ENCODE measurements at regions not wholly inside any gene's neighbourhood (a gene's known extent, or its start where the extent isn't known, plus 50 kb on each side); places are given as distances from the start of the nearest gene placed in this dataset.
"Not testable (repeated sequence)": the region's sequence is repeated elsewhere in the genome, so short reads cannot be mapped to it uniquely, and the experiment has no call there.

DNA sequence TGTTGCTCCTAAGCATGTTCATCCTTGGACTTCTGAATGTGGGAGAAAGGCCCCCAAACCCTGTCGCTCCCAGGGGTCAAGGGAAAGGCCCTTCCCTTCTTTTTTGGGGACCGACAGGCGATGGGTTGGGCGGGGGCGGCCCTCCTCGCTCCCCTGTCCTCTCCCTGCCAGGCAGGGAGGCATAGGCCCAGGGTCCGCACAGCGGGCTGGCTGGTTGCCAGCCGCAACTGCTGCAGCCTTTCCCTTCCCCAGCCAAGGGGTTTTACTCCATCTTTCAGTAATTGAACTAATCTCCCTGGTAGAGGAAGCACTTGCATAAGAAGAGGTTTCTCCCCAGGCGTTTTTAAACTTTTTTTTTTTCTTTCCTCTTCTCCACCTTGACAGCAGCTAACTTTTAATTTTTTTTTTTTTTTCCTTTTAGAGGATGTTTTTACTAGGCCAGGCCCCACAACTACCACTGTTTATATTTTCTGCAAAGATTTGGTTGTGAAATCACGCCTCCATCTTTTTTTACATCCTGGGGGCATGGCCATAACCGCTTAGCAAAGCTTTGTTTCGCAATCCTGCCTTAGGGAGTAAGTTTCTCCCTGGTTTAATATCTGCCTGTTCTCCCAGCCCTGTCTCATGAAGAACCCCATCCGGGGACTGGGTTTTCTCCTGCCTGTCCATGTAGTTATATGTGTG is 216.9 kb upstream of the ZNF608 start:
- peak; percentile 50 for DNase-seq (ENCODE audit: low spot score)

GRCh38 chr5:124966741-124967140 is 220.3 kb upstream of the ZNF608 start:
- DNase-seq (ENCODE audit: low spot score) = not testable (repeated sequence)

DNA sequence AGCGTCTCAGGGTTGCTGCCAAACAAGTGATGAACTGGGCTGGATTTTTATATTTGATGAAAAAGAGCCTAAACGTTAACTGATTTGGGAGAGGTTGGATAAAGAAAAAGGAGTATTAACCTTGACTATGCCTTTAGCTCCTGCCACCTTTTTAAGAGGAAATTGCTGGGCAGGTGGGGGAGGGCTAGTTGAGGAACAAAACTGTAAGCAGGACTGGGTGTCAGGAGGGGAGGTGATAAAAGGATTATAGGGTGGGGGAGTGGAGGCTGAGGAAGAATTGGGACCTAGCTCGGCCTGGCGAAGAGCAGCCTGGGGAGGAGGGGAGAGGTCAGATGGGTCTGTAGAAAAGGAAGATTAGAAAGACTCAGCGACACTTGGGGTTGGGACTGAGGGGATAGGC is 223.9 kb upstream of the ZNF608 start:
- DNase-seq (ENCODE audit: low spot score) = not testable (repeated sequence)

DNA sequence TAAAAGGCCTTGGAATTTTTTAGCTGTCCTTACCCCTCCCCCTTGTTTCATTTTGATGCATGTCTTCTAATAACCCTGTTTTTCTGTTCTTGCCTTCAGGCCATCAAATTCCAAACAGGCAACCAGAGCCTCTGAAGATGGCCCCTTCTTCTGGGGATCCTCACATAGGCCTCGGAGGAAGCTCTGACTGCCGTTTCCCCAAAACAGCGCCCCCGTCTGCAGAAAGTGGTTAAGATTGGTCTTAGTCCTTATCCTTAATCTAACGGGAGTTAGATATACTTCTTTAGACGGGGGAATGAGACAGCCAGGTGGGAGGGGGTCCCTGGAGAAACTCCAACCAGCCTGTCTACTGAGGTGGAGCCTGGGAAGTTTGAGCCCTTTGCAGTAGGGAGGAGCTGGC is 226.3 kb upstream of the ZNF608 start:
- DNase-seq (ENCODE audit: low spot score) = no peak

GRCh38 chr5:124973661-124974060 is 227.2 kb upstream of the ZNF608 start:
- DNase-seq (ENCODE audit: low spot score) = no peak

GRCh38 chr5:124976086-124976485 is 229.6 kb upstream of the ZNF608 start:
- no peak for DNase-seq (ENCODE audit: low spot score)

DNA sequence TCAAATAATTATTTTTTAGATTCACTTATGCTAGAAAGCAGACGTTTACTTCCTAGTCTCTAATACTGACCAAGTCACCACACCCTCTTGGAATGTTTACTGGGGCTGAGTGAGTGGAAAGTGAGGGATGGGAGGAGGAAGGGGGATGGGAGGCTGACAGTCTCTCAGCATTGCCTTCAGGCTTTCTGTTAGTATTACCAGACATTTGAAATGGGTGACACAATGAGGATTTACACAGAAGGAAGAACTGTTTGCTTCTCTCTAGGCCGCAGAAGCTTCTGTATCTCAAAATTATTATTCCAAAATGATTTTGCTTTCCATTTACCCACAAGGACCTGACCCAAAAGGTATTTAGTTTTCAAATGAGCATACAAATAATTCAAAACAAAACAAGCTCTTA is 232.8 kb upstream of the ZNF608 start:
- peak; percentile 46 for DNase-seq (ENCODE audit: low spot score)

DNA sequence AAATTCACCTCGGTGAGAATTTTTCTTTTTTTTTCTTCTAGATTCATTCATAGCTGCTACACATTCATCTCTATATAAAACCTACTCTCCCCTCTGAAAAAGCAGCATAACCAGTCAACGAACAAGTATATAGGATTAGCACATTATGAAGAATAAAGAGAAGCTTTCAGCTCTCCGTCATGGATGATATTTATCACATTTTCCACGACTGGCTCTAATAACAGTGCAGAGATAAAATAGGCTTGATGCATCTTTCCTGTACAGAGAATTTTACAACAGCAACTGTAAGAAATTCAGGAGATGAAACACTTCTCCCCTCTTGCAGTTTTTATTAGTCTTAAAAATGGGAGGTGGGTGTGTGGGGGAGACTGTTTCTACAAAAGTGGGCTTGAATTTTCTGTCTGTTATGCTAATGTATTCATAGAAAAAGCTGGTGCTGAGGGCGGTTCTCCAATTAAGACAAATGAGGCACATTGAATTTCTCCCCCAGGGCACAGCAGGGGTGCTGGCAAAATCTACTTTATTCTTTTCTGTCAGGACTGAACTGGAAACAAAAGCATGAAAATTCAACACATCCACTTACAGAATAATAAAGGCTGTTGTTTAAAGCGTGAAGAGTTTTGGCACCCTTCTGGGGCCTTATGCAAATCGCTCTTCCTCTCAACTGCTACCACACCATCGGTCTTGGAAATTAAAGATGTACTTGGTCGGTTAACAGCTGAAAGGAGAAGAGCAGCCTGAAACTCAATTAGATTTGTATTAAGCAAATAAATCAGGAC is 233.9 kb upstream of the ZNF608 start:
- DNase-seq (ENCODE audit: low spot score) = peak; percentile 51

DNA sequence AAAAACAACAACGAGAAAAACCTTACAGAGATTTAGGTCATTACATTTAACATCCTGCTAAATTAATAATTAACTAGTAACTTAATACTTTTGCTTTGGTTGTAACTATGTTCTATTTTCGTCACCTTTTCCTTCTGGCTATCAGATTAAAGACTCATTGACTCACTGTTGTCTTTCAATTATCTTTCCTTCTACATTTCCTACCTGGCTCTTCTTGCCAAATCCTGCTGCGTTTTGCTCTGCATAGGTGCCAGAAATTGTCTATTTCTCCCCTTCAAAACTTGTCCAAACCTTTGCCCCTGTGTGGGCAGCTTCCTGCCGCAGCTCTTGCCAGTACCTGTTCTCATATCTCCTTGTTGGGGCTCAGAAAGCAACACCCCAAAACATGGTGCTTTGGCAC is 235.5 kb upstream of the ZNF608 start:
- DNase-seq (ENCODE audit: low spot score) = no peak

- no peak for DNase-seq (ENCODE audit: low spot score)
Measured at GRCh38 chr5:124986170-124986569, 239.7 kb upstream of the ZNF608 start.

DNA sequence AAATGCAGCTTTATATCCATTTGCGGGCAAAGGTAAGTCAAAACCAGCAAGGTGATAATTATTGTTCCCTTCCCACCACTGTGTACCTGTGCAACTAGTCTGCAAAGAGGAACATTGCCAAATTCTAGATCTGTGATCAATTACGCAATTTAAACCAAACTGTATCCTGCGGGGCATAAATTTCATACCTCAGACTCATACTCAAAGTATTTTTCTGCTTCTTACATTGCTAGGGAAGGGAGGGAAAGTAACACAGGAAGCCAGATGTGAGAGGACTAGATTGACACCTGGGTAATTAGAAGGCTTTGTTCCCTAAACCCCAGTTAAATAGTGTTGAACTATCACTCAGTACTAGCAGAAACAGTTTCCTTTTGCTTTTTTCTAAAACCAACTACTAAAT is 240.2 kb upstream of the ZNF608 start:
- no peak for DNase-seq (ENCODE audit: low spot score)

GRCh38 chr5:124987786-124988185 is 241.3 kb upstream of the ZNF608 start:
- DNase-seq (ENCODE audit: low spot score) = not testable (repeated sequence)

GRCh38 chr5:124990723-124991122 is 244.3 kb upstream of the ZNF608 start:
- DNase-seq (ENCODE audit: low spot score) = no peak

- DNase-seq (ENCODE audit: low spot score) = no peak
Measured at GRCh38 chr5:124995421-124995820, 249.0 kb upstream of the ZNF608 start.

DNA sequence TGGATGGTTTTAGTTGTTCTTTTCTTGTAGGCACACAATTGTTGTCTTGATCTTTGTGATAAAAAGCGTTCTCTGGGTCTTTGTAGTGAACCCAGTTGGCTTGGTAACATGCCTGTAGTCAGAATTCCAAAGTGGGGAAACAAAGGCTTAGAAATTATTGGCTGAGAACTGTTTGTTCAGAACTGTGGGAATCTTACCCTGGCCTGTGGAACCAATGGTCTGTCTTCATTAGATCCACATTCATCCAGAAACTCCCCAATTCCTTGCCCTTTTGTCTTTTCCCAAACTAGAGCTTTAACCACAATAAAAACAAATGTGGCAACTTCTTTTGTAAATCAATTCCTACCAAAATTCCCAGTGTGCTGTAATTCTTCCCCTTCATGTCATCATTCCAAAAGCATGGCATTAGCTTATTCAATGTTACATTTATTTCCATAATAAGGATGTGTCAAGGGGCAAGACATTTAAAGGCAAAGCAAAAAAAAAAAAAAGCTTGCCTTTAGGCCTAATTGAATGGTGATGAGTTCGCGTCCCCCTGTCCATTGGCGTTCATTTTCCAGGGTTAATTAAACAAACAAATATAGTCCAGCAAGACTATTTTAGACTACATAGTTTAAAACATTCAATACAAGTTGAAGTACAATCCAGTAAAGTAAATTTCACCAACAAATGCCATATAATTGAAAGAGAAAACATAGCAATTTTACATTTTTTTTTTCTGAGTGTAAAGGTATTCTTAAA is 249.8 kb upstream of the ZNF608 start:
- DNase-seq (ENCODE audit: low spot score) = no peak

DNA sequence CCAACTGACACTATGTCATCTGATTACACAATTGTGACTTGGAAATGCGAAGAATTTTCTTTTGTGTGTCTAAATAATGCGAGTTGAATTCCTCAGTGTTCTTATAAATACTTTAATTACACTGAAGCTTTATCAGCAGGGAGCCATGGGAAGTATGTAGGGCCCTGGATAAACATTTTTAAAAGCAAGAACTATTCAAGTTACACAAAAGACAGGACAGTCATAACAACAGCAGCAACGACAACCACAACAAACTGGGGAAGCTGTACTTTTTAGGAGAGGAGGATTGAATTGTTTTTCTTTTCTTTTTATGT is 250.3 kb upstream of the ZNF608 start:
- no peak for DNase-seq (ENCODE audit: low spot score)

DNA sequence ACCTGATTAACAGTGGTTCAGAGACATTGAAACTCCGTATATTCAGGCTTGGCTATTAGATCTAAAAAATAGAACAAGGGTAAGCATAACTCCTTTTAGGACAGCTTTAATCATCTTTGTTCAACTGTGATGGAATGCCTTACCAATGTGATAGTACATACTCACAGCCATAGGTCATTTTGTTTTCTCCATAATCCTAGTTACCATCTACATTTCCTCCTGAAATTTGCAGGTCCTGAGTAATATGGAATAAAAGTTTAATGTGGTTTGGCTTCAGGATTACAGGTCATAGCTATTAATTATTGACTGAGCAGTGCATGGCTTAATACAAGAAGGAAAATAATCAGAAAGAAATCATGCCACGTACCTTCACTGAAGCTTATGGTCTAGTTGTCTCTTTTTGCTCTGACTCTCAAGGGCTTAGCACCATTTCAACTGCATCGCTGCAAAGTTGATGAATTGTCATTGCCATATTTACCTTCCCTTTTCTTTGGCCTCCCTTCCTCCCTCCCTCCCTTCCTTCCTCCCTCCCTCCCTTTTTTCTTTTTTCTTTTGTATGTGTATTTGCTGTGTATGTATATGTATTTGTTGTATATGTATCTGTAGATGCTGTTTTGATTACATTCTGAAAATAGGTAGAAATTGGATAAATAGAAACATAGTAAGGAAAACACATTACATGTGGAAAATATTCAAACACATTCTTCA is 250.9 kb upstream of the ZNF608 start:
- no peak for DNase-seq (ENCODE audit: low spot score)

GRCh38 chr5:124998520-124998919 is 252.1 kb upstream of the ZNF608 start:
- DNase-seq (ENCODE audit: low spot score) = no peak

DNA sequence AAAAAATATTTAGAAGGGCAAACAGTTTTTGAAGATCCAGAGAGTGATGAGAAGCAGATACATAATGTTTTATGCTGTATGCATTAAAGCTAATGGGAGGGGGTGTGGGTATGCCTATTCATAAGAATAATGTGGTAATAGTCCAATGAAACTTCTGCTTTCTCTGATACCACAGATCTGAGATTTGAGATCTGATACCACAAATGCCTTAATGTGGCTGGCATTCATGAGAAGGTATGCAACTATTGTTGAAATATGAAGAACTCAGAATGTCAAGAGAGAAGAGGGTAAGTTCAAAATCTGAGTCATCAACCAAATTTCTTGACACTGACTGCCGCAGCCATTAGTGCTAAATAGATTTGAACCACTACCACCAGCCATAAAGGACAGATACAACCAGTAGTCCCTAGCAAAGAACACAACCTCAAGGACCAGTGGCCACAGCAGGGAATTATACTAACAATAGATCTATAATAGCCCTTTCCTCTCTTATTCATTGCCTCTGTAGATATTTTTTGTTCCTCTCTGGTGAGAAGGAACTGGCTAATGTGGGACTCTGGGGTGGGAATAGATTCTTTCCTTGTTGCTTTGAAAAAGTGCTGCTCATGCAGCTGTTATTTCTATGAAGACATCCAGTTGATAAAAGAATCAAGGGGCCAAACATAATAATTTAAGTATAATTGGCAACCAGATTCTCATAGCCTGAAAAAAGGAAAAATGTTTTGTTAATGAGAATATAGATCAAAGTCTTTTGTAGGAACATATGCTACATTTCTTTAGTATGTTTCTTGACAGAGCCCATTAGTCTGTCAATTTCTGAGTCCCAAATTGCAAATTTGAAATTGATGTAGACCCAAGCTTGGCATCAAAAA is 256.5 kb upstream of the ZNF608 start:
- peak; percentile 36 for DNase-seq (ENCODE audit: low spot score)

DNA sequence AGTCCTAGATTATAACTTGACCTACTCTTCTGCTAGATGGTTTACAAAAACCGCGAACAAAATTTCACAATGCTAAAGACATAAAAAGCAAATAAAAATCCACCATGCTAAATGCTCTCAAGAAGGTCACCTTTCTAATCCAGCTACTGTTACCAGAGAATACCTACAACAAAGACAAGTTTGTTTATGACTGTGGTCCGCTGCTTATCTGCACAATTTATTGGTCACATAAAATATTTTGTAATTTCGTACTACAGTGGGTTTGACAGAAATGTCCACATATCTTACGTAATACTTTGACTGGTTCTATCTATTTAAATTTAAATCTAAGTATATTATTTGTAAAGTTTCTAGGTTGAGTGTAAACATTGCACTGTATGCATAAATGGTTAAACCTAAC is 257.6 kb upstream of the ZNF608 start:
- DNase-seq (ENCODE audit: low spot score) = no peak

DNA sequence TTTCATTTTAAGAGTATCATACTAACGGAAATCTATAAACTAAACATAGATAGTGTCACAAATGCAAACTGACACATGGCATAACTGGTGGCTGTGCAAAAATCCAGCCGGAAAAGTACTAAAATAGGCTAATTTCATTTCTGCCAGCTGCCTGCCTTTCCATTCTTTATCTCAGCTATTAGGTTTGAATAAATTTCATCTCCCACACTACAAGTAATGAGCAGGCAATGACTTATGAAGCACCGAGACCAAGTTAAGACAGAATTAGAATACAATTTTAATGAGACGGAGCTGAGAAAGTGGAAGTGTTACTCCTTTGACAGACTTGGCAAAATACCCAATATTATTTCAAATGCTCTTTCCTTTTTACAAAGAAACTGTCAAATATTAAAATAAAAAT is 258.8 kb upstream of the ZNF608 start:
- DNase-seq (ENCODE audit: low spot score) = no peak
